ENCODE measurements at regions not wholly inside any gene's neighbourhood (a gene's known extent, or its start where the extent isn't known, plus 50 kb on each side); places are given as distances from the start of the nearest gene placed in this dataset.
A peak's percentile ranks its signal among the peaks of the same experiment; 100 is the strongest.

GRCh38 chr10:88062385-88062784, 199.0 kb downstream of the PTEN start (continued):
- TF ChIP-seq PRDM15 (CRISPR knock-in tag; IDR thresholded peaks at IDR 0.05) (no peak), ZNF274 (IDR thresholded peaks at IDR 0.05; ENCODE audit: insufficient read depth, insufficient read length) (no peak), SIN3A (IDR thresholded peaks at IDR 0.05; ENCODE audit: low read depth, low read length) (no peak), SUZ12 (IDR thresholded peaks at IDR 0.05; ENCODE audit: unreplicated experiment) (no peak), NRF1 (conservative IDR thresholded peaks at IDR 0.05; ENCODE audit: low read depth, low read length) (no peak), CEBPB (IDR thresholded peaks at IDR 0.05; ENCODE audit: borderline replicate concordance in 1 of 2, low read depth in 2 of 2, low read length in 2 of 2) (no peak), CBX5 (IDR thresholded peaks at IDR 0.05; ENCODE audit: low read depth) (no peak), BCL3 (IDR thresholded peaks at IDR 0.05; ENCODE audit: borderline replicate concordance, insufficient read depth, low read depth, low read length, poor library complexity, severe bottlenecking) (peak; percentile 93), SMAD5 (IDR thresholded peaks at IDR 0.05; ENCODE audit: low read depth) (no peak), CHD2 (IDR thresholded peaks at IDR 0.05; ENCODE audit: borderline replicate concordance, low read depth, low read length) (peak; percentile 47; the same call in 1 of the 2 replicates), FOXM1 (IDR thresholded peaks at IDR 0.05; ENCODE audit: low read depth, low read length) (peak; percentile 45; the same call in 1 of the 2 replicates), IKZF2 (IDR thresholded peaks at IDR 0.05) (peak; percentile 87 to 90), ZNF687 (IDR thresholded peaks at IDR 0.05) (peak; percentile 90), EGR1 (IDR thresholded peaks at IDR 0.05; ENCODE audit: borderline replicate concordance in 1 of 2, low read depth in 2 of 2, low read length in 2 of 2) (no peak), HSF1 (IDR thresholded peaks at IDR 0.05; ENCODE audit: low read depth, low read length) (no peak), RCOR1 (conservative IDR thresholded peaks at IDR 0.05; ENCODE audit: low read depth, low read length) (no peak), SP1 (IDR thresholded peaks at IDR 0.05; ENCODE audit: low read depth, low read length) (peak; percentile 33), MYB (IDR thresholded peaks at IDR 0.05; ENCODE audit: borderline replicate concordance, low read depth, low read length) (peak; percentile 52; the same call in 1 of the 2 replicates), TARDBP (IDR thresholded peaks at IDR 0.05; ENCODE audit: borderline replicate concordance) (no peak), NR2C2 (IDR thresholded peaks at IDR 0.05; ENCODE audit: borderline replicate concordance, control insufficient read depth, insufficient read length, low read depth) (no peak), MYC (IDR thresholded peaks at IDR 0.05; ENCODE audit: insufficient read depth, insufficient read length, insufficient replicate concordance, low read length, severe bottlenecking) (no peak)

Data from GM12878 (cell line).